Neural progenitor cell (in vitro differentiated cells): ENCODE measurements at regions not wholly inside any gene's neighbourhood (a gene's known extent, or its start where the extent isn't known, plus 50 kb on each side); places are given as distances from the start of the nearest gene placed in this dataset.

Source experiments
- EZH2 ChIP-seq: fragments of 200-600 bp; sonication (generic); IDR thresholded peaks from 2 replicates; pipeline ENCODE4 v1.6.1; 2017; ENCODE audit warnings: antibody characterized with exemption, mild to moderate bottlenecking, moderate library complexity
- TF ChIP-seq, protein P1 (sequence below): fragments of 200-600 bp; sonication (generic); IDR thresholded peaks from 2 replicates; pipeline ENCODE4 v1.5.1; 2017; ENCODE audit warnings: antibody characterized with exemption, mild to moderate bottlenecking

DNA sequence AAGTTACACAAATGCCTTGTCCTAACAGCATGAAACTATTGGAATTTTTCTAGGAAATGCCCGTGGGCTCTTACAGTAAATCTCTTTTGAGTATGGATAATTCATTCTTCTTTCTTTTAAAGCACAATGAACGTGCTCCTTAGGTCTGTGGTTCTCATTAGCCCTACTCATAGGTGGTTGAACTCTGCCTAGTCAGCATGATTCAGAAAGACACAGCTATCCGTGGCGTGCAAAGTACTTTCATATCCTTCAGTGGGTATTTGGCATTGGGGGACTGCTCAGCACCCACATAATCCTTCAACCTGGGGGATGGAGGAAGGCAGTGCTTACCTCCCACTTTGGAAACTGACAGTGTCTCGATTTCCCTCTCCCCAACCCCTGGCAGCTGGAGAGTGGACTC is 462.0 kb upstream of the CLINT1 start:
- TF ChIP-seq, protein P1, sequence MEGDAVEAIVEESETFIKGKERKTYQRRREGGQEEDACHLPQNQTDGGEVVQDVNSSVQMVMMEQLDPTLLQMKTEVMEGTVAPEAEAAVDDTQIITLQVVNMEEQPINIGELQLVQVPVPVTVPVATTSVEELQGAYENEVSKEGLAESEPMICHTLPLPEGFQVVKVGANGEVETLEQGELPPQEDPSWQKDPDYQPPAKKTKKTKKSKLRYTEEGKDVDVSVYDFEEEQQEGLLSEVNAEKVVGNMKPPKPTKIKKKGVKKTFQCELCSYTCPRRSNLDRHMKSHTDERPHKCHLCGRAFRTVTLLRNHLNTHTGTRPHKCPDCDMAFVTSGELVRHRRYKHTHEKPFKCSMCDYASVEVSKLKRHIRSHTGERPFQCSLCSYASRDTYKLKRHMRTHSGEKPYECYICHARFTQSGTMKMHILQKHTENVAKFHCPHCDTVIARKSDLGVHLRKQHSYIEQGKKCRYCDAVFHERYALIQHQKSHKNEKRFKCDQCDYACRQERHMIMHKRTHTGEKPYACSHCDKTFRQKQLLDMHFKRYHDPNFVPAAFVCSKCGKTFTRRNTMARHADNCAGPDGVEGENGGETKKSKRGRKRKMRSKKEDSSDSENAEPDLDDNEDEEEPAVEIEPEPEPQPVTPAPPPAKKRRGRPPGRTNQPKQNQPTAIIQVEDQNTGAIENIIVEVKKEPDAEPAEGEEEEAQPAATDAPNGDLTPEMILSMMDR, result no peak
- TF ChIP-seq EZH2, result no peak
